Type B pancreatic cell (in vitro differentiated cells): ENCODE measurements at regions not wholly inside any gene's neighbourhood (a gene's known extent, or its start where the extent isn't known, plus 50 kb on each side); places are given as distances from the start of the nearest gene placed in this dataset.

Experiments used
- DNase-seq: peaks from one replicate; pipeline ENCODE4 v3.0.0; 2021; ENCODE audit warnings: mixed read lengths; ENCODE audit not compliant: unreplicated experiment; ENCODE audit errors: extremely low spot score
- H3K27ac Mint-ChIP-seq: 2 replicates; pipeline ENCODE4 v1.8.0; 2021; ENCODE audit warnings: mild to moderate bottlenecking, mixed read lengths
- H3K27me3 Mint-ChIP-seq: 2 replicates; pipeline ENCODE4 v1.8.0; 2021; ENCODE audit warnings: mixed read lengths
- H3K36me3 Mint-ChIP-seq: 2 replicates; pipeline ENCODE4 v1.8.0; 2021; ENCODE audit warnings: mixed read lengths
- H3K4me1 Mint-ChIP-seq: one replicate; pipeline ENCODE4 v1.8.0; 2021; ENCODE audit warnings: mixed read lengths; ENCODE audit not compliant: unreplicated experiment
- H3K4me3 Mint-ChIP-seq: 2 replicates; pipeline ENCODE4 v1.8.0; 2021; ENCODE audit warnings: mild to moderate bottlenecking, mixed read lengths
- H3K9me3 Mint-ChIP-seq: 2 replicates; pipeline ENCODE4 v1.8.0; 2021; ENCODE audit warnings: mixed read lengths
- CTCF ChIP-seq: fragments of 200-600 bp; sonication (generic); conservative IDR thresholded peaks from 2 replicates; pipeline ENCODE4 v1.5.0; 2021; ENCODE audit warnings: antibody characterized with exemption, mild to moderate bottlenecking

GRCh38 chr13:21970172-21970571, 299.3 kb downstream of the FGF9 start:
- no peaks in the 10 kb centered on the region for H3K27me3 Mint-ChIP-seq
- H3K36me3 Mint-ChIP-seq = no peaks in the 10 kb centered on the region
- no peak overlapping the region for H3K27ac Mint-ChIP-seq
- H3K4me1 Mint-ChIP-seq = no peaks in the 10 kb centered on the region
- H3K9me3 Mint-ChIP-seq = no peaks in the 10 kb centered on the region
- no peak for DNase-seq
- H3K4me3 Mint-ChIP-seq = no peak overlapping the region
- TF ChIP-seq CTCF = no peak

- H3K27me3 Mint-ChIP-seq = no peaks in the 10 kb centered on the region
- H3K4me1 Mint-ChIP-seq = no peaks in the 10 kb centered on the region
- no peak overlapping the region for H3K4me3 Mint-ChIP-seq
- no peak for DNase-seq
- no peaks in the 10 kb centered on the region for H3K36me3 Mint-ChIP-seq
- H3K9me3 Mint-ChIP-seq = no peaks in the 10 kb centered on the region
- TF ChIP-seq CTCF = no peak
- no peak overlapping the region for H3K27ac Mint-ChIP-seq
Measured at GRCh38 chr13:21970918-21971317, 300.0 kb downstream of the FGF9 start.

GRCh38 chr13:21971662-21972621, 301.1 kb downstream of the FGF9 start:
- Mint-ChIP-seq H3K27ac (no peak overlapping the region), H3K27me3 (no peaks in the 10 kb centered on the region), H3K36me3 (no peaks in the 10 kb centered on the region), H3K9me3 (no peaks in the 10 kb centered on the region), H3K4me3 (no peak overlapping the region), H3K4me1 (no peaks in the 10 kb centered on the region)
- no peak for TF ChIP-seq CTCF
- no peak for DNase-seq

GRCh38 chr13:21973437-21974125, 302.7 kb downstream of the FGF9 start:
- Mint-ChIP-seq H3K27me3 (no peaks in the 10 kb centered on the region), H3K9me3 (no peaks in the 10 kb centered on the region), H3K4me1 (no peaks in the 10 kb centered on the region), H3K27ac (no peak overlapping the region), H3K4me3 (no peak overlapping the region), H3K36me3 (no peaks in the 10 kb centered on the region)
- no peak for TF ChIP-seq CTCF
- DNase-seq = no peak

GRCh38 chr13:21974741-21975140, 303.9 kb downstream of the FGF9 start:
- no peak overlapping the region for H3K4me3 Mint-ChIP-seq
- H3K36me3 Mint-ChIP-seq = no peaks in the 10 kb centered on the region
- no peaks in the 10 kb centered on the region for H3K4me1 Mint-ChIP-seq
- no peak for TF ChIP-seq CTCF
- H3K27ac Mint-ChIP-seq = no peak overlapping the region
- H3K9me3 Mint-ChIP-seq = no peaks in the 10 kb centered on the region
- no peak for DNase-seq
- no peaks in the 10 kb centered on the region for H3K27me3 Mint-ChIP-seq
